ENCODE measurements at regions not wholly inside any gene's neighbourhood (a gene's known extent, or its start where the extent isn't known, plus 50 kb on each side); places are given as distances from the start of the nearest gene placed in this dataset.
"Not testable (repeated sequence)": the region's sequence is repeated elsewhere in the genome, so short reads cannot be mapped to it uniquely, and the experiment has no call there.

DNA sequence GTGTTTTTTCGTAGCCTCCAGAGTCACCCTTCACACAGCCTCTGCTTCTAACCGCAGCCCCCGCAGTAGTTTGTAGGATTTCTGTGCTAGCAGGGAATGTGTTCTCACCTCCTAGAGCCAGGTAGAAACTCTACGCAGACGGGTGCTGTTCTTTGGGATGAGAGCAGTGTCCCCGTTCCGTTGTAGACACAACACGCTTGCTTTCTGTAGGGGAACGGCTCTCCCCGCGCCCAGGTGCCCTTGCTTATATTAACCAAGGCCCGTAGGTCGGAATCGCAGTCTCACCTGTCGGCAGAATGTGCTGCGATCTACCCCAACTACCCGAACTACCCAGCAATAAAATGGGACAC lies 111.8 kb upstream of the NBPF11 start:
- DNase-seq (ENCODE audit: low spot score): no peak

DNA sequence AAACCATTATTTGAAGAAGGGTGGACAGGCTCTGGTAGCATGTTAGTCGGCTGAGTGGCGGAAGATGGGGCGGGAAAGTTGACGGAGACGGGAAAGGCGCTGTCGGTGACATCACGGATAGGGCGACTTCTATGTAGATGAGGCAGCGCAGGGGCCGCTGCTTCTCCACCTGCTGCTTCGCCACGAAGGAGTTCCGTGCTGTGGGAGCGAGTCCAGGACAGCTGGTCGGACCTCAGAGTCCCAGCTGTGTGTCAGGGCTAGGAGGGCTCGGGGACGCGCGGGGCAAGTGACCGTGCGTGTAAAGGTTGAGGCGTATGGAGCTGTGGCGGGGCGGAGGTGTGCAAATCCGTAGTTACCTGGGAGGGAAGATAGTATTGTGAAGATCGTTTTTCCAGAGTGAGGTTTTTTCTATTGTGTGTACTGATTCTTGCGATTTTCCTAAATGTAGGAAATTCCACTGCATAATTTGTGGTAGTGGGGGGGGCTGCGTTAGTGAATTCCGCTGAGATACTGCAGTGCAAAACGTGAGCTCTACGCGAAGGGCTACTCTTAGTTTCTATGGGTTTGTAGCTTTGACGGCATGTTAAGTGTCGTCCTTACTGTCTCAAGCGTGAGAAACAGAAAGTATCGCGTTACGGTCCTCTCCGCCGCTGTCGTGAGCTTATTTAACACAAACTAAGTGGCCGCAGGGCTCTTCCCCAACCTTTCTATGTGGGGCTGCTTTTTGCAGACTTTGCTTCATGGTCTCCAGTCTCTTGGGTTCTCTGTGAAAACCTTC lies 111.2 kb upstream of the NBPF11 start:
- peak; percentile 12 for DNase-seq (ENCODE audit: low spot score)

DNA sequence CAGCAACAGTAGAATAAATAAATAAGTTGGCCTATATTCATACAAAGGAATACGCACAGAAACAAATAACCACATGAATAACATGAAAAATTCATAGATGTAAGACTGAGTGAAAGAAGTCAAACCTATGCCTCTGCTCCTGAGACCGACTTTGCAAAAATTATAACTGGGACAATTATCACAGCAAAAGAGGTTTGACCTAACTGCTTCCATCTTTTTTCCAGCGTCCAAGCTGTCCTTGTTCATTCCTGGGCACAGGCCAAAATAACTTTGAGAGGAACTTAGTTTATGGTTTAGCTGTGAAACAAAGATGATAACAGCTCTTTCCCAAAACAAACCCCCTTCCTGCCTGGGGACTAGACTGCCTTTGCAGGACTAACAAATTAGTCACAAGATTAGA lies 109.6 kb upstream of the NBPF11 start:
- DNase-seq (ENCODE audit: low spot score): not testable (repeated sequence)

DNA sequence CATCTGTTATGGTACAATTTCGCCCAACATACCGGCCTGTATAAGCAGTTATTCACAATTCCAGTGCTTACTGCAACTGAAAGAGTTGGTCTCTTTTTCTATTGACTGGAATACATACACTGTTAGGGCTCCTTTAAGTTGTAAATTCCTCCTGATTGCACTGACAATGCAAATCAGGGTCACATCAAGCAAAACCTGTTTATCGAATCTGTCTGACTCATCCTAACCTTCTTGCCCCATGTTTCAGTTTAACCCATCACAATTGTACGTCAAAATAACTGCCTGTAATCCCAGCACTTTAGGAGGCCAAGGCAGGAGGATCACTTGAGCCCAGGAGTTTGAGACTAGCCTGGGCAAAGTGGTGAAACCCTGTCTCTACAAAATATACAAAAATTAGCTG lies 105.8 kb upstream of the NBPF11 start:
- not testable (repeated sequence) for DNase-seq (ENCODE audit: low spot score)

DNA sequence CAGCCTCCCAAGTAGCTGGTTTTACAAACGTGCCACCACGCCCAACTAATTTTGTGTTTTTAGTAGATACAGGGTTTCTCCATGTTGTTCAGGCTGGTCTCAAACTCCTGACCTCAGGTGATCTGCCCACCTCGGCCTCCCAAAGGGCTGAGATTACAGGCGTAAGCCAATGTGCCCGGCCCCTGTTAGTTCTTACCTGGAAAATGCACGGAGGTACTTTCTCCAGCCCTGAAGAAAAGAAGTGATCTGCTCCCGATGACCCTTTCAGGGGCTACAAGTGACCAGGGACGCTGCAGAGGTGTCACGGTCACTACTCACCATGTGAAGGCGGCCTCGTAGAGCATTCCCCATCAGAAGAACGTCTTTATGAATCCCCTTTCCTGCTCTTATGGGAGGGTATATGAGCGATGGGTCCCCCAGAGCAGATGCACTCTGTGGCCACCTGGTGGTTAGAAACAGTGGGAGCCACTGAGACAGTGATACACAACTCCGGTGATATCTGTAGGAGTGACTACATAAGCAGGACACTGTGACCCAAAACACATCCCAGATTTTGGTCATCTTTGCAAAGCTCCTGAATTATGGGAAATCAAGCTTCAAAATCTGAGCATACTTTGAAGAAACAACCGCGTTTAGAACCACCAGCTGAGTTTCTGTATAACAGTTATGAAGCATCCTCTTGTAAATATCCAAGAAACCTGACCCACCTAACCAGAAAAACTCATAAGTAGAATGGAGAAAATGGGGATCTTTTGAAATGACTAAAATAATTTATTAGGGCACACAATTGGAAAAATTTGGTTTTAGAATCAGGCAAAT lies 102.7 kb upstream of the NBPF11 start:
- DNase-seq (ENCODE audit: low spot score): not testable (repeated sequence)

DNA sequence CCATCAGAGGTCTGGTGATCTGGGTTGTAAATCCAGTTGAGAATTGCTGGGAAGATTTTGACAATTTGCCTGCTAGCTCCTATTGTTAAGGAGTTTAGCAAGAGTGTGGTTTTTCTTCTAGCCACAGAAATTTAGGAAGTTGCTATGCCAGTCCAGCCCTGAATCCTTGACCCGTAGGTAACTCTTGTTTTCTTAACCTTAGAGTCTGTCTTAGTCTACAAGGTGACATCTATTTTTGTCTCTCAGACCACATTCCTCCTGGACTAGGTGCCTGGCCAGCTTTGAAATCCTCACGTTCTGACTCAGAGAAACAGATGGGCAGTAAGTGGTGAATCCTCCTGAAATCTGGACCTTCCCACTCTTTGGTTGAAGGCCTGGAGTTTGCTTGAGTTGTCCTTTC lies 101.7 kb upstream of the NBPF11 start:
- not testable (repeated sequence) for DNase-seq (ENCODE audit: low spot score)

DNA sequence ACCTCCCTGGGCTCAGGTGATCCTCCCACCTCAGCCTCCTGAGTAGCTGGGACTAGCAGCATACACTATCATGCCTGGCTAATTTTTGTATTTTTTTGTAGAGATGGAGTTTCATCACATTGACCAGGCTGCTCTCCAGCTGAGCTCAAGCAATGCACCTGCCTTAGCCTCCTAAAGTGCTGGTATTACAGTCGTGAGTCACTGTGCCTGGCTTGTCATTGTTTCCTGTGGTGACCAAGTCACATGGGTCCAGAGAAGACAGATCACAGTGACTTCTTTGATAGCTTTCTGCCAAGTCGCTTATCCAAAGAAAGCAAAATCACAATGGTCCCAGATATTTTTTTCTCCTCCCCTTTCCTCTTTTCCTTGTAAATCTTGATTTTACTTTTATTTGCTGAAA lies 96.7 kb upstream of the NBPF11 start:
- DNase-seq (ENCODE audit: low spot score): not testable (repeated sequence)

DNA sequence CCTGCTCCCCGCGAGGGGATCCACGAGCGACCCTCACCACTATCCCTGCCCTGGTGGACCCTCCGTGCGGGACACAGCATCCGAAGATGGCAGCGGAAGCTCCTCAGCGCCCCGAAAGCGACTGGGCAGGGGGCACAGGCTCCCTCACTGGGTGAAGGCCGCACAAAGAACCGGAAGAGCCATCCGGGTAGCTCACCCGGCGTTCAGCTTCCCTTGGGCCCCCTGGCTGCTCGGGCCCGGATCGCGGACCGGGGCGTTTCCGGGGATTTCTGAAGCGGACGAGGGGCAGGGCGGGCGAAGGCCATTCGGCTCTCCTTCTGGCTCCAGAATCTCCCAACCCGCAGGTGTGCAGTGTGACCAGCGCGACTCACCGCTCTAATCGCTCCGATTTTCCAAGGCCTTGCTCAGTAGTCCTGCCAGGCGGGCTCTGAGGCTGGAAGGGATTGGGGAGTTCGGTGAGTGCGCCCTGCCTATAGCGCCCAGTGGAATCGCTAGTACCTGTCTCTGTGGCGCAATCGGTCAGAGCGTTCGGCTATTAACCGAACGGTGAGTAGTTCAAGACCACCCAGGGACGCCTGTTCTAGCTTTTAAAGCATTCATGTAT lies 94.3 kb upstream of the NBPF11 start:
- not testable (repeated sequence) for DNase-seq (ENCODE audit: low spot score)

DNA sequence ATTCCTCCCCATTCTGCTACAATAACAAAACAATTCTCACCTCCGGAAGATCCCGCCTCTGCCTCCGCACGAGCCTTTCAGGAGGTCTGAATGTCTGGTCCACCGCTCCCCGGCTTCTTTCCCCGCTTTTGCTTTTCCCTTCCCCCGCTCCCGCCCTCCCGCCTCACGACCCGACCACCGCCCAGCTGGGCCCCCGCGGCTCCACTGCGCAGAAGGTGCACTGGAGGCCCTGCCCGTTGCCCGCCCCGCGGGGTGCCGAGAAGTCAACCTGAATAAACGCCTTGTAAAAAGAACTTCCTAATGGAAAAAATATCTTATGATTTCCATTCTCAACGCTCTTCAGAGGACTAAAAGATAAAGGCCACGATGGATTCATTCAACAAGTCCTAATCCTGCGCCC lies 93.8 kb upstream of the NBPF11 start:
- not testable (repeated sequence) for DNase-seq (ENCODE audit: low spot score)

DNA sequence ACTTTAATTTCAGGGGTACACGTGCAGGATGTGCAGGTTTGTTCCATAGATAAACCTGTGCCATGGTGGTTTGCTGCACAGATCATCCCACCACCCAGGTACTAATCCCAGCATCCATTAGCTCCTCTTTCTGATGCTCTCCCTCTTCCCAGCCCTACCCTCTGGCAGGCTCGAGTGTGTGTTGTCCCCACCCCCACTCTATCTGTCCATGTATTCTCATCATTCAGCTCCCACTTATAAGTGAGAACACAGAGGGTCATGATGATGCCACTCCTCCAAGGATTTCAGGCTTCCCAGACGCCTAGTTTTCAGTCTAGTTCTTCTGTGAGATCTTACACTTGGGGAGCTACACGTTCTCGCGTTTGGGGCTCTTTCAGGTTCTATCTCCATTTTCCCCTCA lies 93.4 kb upstream of the NBPF11 start:
- not testable (repeated sequence) for DNase-seq (ENCODE audit: low spot score)

DNA sequence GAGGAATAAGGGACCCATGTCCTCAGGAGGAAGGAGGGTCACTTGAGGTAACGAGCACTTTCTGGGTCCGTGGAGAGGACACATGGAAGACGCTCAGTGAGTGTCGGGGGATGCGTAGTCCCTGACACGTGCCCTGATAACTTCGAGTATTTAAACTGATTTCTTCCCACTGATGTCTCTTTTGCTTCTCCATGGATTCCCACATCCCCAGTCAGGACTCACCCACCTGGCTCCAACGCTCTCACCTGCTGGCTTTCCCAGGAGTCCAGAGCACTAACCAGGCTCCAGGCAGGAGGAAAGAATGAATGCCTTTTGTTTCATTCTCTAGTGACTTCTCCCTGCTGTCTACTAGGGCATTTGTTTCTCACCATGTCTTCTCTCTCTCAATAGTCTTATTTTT lies 81.2 kb upstream of the NBPF11 start:
- DNase-seq (ENCODE audit: low spot score): not testable (repeated sequence)

DNA sequence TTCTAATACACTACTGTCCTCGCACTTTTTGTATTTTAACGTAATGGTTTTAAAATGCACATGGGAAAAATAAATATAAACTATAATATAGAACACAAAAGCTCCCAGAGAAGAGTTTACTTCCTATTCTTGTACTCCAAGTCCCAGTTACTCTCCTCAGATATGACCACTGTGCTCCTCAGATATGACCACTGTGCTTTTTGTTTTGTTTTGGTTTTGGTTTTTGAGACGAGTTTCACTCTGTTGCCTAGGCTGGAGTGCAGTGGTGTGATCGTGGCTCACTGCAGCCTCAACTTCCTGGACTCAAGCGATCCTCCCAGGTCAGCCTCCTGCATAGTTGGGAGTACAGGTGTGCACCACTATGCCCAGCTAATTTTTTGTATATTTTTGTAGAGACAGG lies 76.8 kb upstream of the NBPF11 start:
- not testable (repeated sequence) for DNase-seq (ENCODE audit: low spot score)

DNA sequence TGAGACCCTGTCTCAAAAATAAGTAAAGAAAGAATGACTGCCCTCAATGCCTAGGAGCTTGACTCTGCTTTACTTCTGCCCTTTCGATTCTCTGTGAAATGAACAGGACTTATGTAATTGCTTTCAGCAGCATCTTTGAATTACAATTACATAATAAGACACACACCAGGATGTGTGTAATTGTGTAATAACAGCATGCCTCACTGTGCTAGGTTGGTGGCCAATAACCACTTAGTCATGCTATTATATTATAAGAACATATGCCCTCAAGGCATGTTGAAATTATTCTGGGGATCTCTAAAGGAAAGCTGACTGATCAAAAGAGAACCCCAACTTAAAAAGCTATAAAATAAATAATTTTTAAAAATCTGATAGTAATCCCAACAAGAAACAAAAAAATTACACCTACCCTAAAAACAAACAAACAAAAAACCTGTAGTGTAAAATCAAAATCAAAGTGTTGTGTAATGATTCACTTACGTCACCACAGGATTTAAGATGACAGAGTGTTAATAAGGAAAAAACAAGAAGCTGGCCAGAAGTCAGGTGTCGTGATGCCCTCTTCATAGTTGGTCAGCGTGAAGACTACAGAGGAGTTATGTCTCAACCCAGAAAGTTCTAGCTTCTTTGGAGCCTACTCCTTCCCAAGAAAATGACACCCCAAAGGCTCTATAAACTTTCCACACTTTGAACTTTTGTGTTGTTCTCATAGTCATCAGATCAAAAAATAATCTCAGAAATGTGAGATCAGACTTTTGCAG lies 70.5 kb upstream of the NBPF11 start:
- DNase-seq (ENCODE audit: low spot score): not testable (repeated sequence)

DNA sequence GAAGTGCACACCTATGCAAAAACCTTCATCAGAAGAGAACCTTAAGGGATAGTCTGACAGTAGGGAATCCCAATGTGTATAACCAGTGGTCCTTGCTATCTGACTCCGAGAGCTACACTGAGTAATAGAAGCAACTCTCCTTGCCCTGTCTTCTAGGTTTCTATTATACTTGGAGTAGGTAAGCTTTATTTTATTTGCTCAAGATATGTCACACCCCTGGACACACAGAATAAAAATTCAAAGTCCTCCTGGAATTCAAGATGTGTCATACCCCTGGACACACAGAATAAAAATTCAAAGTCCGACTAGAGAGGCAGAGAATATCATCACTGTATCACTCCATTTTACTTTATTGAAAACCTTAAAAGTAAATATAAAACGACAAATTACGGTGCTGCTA lies 69.5 kb upstream of the NBPF11 start:
- DNase-seq (ENCODE audit: low spot score): not testable (repeated sequence)

DNA sequence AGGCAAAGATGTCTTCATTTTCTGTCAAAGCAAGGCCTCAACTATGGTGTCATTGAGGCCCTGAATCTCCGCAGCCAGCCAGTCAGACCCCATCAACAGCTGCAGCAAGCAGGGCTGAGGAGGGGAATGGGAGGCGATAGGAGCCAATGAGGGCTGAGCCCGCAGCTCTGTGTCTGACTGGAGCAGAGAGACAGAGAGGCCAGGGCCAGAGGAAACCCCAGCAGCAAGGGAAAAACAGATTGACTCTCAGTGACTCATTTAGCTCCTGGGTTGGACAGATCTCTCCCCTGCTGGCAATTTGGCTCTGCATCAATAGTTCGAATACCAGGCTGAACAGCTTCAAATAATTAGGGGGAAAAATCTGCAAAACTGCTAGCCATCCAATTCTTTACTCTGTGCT lies 67.1 kb upstream of the NBPF11 start:
- DNase-seq (ENCODE audit: low spot score): not testable (repeated sequence)

DNA sequence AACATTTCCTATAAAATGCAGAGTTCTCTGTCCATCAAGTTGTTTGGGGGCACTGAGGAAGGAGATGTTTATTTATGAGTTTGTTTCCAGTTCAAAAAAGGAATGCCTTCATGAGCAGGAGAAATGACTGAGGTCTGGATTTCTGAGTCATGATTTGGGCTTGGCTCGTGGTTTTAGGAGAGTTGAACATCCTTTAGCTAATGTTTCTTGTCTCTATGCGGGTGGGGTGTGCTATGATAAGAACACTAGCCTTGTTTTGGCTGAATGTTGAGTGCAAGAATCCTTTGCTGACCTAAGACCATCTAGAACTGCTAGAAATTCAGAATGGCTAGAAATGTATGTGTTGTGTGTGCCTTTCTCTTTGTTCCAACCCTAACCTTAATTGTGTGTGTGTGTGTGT lies 59.1 kb upstream of the NBPF11 start:
- DNase-seq (ENCODE audit: low spot score): not testable (repeated sequence)

DNA sequence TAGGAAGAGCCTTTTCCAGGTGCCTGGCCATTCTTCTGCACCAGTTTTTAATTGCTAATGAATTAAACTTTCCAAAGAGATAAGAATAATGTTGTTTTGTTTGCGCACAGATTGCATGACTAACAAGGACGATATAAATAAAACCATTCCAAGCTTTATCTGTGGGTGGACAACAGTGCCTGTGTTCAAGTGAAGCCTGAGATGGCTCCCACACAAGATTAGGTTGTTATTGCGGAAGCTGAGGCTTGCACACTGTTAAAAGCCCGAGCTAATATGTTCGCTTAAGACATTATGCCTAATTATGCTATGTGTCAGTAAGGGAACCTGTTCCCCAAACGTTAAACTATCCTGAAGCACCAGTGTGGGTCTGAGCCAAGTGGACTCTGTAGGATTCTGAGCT lies 58.5 kb upstream of the NBPF11 start:
- DNase-seq (ENCODE audit: low spot score): not testable (repeated sequence)

DNA sequence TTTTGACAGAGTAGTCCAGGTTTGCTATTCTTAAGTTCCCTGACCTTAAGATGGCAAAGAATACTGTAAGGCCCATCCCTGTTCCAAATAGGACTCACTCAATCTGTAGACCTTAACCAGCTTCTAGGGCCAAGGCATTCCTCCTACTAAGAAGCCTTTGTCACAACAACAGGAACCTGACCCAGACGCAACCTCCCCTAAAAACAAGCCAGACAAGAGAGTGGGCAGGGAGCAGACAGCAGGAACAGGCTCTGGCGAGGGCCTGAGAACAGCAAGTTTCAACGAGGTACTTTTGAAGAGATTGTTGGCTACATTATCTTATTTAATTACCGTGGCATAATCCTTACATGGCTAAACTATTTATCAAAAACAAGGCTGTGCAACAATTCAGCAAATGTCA lies 58.1 kb upstream of the NBPF11 start:
- not testable (repeated sequence) for DNase-seq (ENCODE audit: low spot score)

DNA sequence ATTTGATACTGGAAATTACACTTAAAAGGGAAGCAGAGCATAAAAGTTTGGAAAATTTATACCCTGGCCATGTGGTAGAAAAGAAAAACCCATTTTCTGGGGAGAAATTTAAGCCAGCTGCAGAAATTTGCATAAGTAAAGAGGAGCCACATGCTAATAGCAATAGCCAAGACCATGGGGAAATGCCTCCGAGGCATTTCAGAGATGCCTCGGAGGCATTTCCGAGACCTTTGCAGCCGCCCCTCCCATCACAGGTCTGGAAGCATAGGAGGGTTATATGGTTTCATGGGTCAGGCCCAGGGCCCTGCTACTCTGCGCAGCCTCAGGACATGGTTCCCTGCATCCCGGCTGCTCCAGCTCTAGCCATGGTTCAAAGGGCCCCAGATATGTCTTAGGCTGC lies 49.9 kb upstream of the NBPF11 start:
- DNase-seq (ENCODE audit: low spot score): not testable (repeated sequence)
